HG03432 (cell line): ENCODE measurements at regions not wholly inside any gene's neighbourhood (a gene's known extent, or its start where the extent isn't known, plus 50 kb on each side); places are given as distances from the start of the nearest gene placed in this dataset.
"Not testable (repeated sequence)": the region's sequence is repeated elsewhere in the genome, so short reads cannot be mapped to it uniquely, and the experiment has no call there.

Experiments used
- ATAC-seq: cut with Tn5 transposase; IDR thresholded peaks from one replicate; pipeline ENCODE4 v1.9.1; 2021; ENCODE audit warnings: mild to moderate bottlenecking, moderate library complexity; ENCODE audit not compliant: unreplicated experiment

- no peak for ATAC-seq
Measured at GRCh38 chr2:81087646-81088045, 783.1 kb upstream of the LRRTM1 start.

GRCh38 chr2:81084101-81084500, 779.5 kb upstream of the LRRTM1 start:
- no peak for ATAC-seq

GRCh38 chr2:81078631-81079030, 774.1 kb upstream of the LRRTM1 start:
- ATAC-seq: no peak

GRCh38 chr2:81078102-81078501, 773.5 kb upstream of the LRRTM1 start:
- ATAC-seq: no peak

GRCh38 chr2:81077396-81077795, 772.8 kb upstream of the LRRTM1 start:
- ATAC-seq: no peak

- ATAC-seq: no peak
Measured at GRCh38 chr2:81073412-81073811, 768.9 kb upstream of the LRRTM1 start.

GRCh38 chr2:81068144-81068543, 763.6 kb upstream of the LRRTM1 start:
- ATAC-seq: no peak

- no peak for ATAC-seq
Measured at GRCh38 chr2:81061016-81061415, 756.5 kb upstream of the LRRTM1 start.

GRCh38 chr2:81050580-81051095, 746.1 kb upstream of the LRRTM1 start:
- ATAC-seq: no peak

- no peak for ATAC-seq
Measured at GRCh38 chr2:81043681-81044080, 739.1 kb upstream of the LRRTM1 start.

GRCh38 chr2:81007104-81007503, 702.6 kb upstream of the LRRTM1 start:
- no peak for ATAC-seq

GRCh38 chr2:81002906-81003305, 698.4 kb upstream of the LRRTM1 start:
- ATAC-seq: no peak

GRCh38 chr2:80987466-80987865, 682.9 kb upstream of the LRRTM1 start:
- no peak for ATAC-seq

- no peak for ATAC-seq
Measured at GRCh38 chr2:80969900-80970299, 665.3 kb upstream of the LRRTM1 start.

GRCh38 chr2:80968450-80968849, 663.9 kb upstream of the LRRTM1 start:
- no peak for ATAC-seq

GRCh38 chr2:80947601-80948130, 643.1 kb upstream of the LRRTM1 start:
- ATAC-seq: no peak

GRCh38 chr2:80943487-80943886, 638.9 kb upstream of the LRRTM1 start:
- no peak for ATAC-seq

- no peak for ATAC-seq
Measured at GRCh38 chr2:80942766-80943165, 638.2 kb upstream of the LRRTM1 start.

GRCh38 chr2:80938463-80938862, 633.9 kb upstream of the LRRTM1 start:
- ATAC-seq: no peak

- not testable (repeated sequence) for ATAC-seq
Measured at GRCh38 chr2:80931820-80932219, 627.3 kb upstream of the LRRTM1 start.

- no peak for ATAC-seq
Measured at GRCh38 chr2:80930777-80931176, 626.2 kb upstream of the LRRTM1 start.

- no peak for ATAC-seq
Measured at GRCh38 chr2:80926168-80926567, 621.6 kb upstream of the LRRTM1 start.

- no peak for ATAC-seq
Measured at GRCh38 chr2:80896576-80896975, 592.0 kb upstream of the LRRTM1 start.
